A549 (cell line): ENCODE measurements at regions not wholly inside any gene's neighbourhood (a gene's known extent, or its start where the extent isn't known, plus 50 kb on each side); places are given as distances from the start of the nearest gene placed in this dataset.
A peak's percentile ranks its signal among the peaks of the same experiment; 100 is the strongest.

Source experiments
- ATAC-seq, 2 experiments: fragments of 200-7000 bp in 1 of 2; fragments of >200 bp in 1 of 2; cut with Nextera tagmentation in 1 of 2; cut with Tn5 transposase in 1 of 2; 3 replicates each; pipeline versions ENCODE4 v1.8.0 to v1.9.1; 2018 to 2020; ENCODE audit warnings: mild to moderate bottlenecking in 1 of 2, moderate library complexity in 1 of 2
- CTCF ChIA-PET: fragments of 300-600 bp; sonication (Branson Sonifier 250); formaldehyde crosslinking; extraction: SDS; loops from one replicate; lab custom pipeline; 2021; ENCODE audit warnings: antibody characterized with exemption, inconsistent platforms; lab: Yijun Ruan, JAX
- POLR2A ChIA-PET: fragments of 350-600 bp; formaldehyde crosslinking; extraction: SDS; loops from one replicate; lab custom pipeline; 2021; ENCODE audit warnings: antibody characterized with exemption, inconsistent platforms; lab: Yijun Ruan, JAX
- DNase-seq, 2 experiments: peaks; one replicate each; pipeline versions ENCODE4 v3.0.0 to v3.0.0-alpha.2; 2011 to 2016; ENCODE audit warnings: low read depth in 1 of 2, low spot score in 1 of 2
- FAIRE-seq: peaks from 2 replicates; lab custom pipeline; 2011; peaks lifted over from hg19 to GRCh38; lab: Jason Lieb, UNC
- H3K27ac ChIP-seq, 2 experiments: fragments of >200 bp; sonication (Bioruptor Twin); formaldehyde crosslinking; 3 replicates each; pipeline ENCODE4 v1.5.1; 2016 to 2017
- H3K4me1 ChIP-seq: fragments of >200 bp; sonication (Bioruptor Twin); formaldehyde crosslinking; 3 replicates; pipeline ENCODE4 v1.6.1; 2016
- H3K4me2 ChIP-seq: fragments of >200 bp; sonication (Bioruptor Twin); formaldehyde crosslinking; 3 replicates; pipeline ENCODE4 v1.6.1; 2016
- H3K4me3 ChIP-seq: fragments of >200 bp; sonication (Bioruptor Twin); formaldehyde crosslinking; 3 replicates; pipeline ENCODE4 v1.5.1; 2016
- H3K9me3 ChIP-seq: fragments of >200 bp; sonication (Bioruptor Twin); formaldehyde crosslinking; 3 replicates; pipeline ENCODE4 v1.6.1; 2016
- CBX8 ChIP-seq: fragments of 200-600 bp; sonication (generic); IDR thresholded peaks from 2 replicates; pipeline ENCODE4 v1.6.1; 2016
- CHD2 ChIP-seq: fragments of 150-350 bp; IDR thresholded peaks from 2 replicates; pipeline ENCODE4 v1.6.1; 2014; ENCODE audit warnings: low read length; ENCODE audit not compliant: partially characterized antibody
- EHMT2 ChIP-seq: fragments of 200-600 bp; sonication (generic); IDR thresholded peaks from 2 replicates; pipeline ENCODE4 v1.6.1; 2016; ENCODE audit warnings: antibody characterized with exemption, low read depth, mild to moderate bottlenecking, moderate library complexity
- FOSL2 ChIP-seq, 2 experiments: fragments of 450-650 bp in 1 of 2; fragments of >200 bp in 1 of 2; sonication (Bioruptor Twin) in 1 of 2; formaldehyde crosslinking; IDR thresholded peaks; 2 replicates each; pipeline versions ENCODE4 v1.5.0 to v1.6.1; 2016 to 2020; ENCODE audit warnings: mild to moderate bottlenecking in 1 of 2, moderate library complexity in 1 of 2
- FOXS1 ChIP-seq: fragments of 250-450 bp; sonication (Bioruptor Pico); IDR thresholded peaks from 2 replicates; pipeline ENCODE4 v1.5.0; 2020; ENCODE audit warnings: mild to moderate bottlenecking, moderate library complexity
- HDAC2 ChIP-seq: fragments of 200-600 bp; sonication (generic); IDR thresholded peaks from 2 replicates; pipeline ENCODE4 v1.6.1; 2016
- HEYL ChIP-seq: fragments of 250-450 bp; sonication (Bioruptor Pico); IDR thresholded peaks from 2 replicates; pipeline ENCODE4 v1.8.0; 2021; ENCODE audit warnings: mild to moderate bottlenecking, moderate library complexity
- HOXA7 ChIP-seq: fragments of 250-450 bp; sonication (Bioruptor Pico); IDR thresholded peaks from 2 replicates; pipeline ENCODE4 v1.5.0; 2020; ENCODE audit warnings: mild to moderate bottlenecking, moderate library complexity
- JUNB ChIP-seq: fragments of >200 bp; sonication (Bioruptor Twin); formaldehyde crosslinking; IDR thresholded peaks from 2 replicates; pipeline ENCODE4 v1.6.1; 2016
- POLR2A ChIP-seq: IDR thresholded peaks from 2 replicates; pipeline ENCODE4 v1.6.1; 2012; ENCODE audit warnings: mild to moderate bottlenecking, low read length
- RAD21 ChIP-seq, 2 experiments: fragments of >200 bp in 1 of 2; sonication (Bioruptor Twin) in 1 of 2; formaldehyde crosslinking in 1 of 2; IDR thresholded peaks in 1 of 2; conservative IDR thresholded peaks in 1 of 2; 2 replicates in 1 of 2; 3 replicates in 1 of 2; pipeline ENCODE4 v1.6.1; 2012 to 2018; ENCODE audit warnings: inconsistent platforms in 1 of 2
- RCOR1 ChIP-seq: fragments of 150-350 bp; IDR thresholded peaks from 2 replicates; pipeline ENCODE4 v1.6.1; 2014; ENCODE audit warnings: antibody characterized with exemption, low read length, low read depth
- SMC3 ChIP-seq: fragments of >200 bp; sonication (Bioruptor Twin); formaldehyde crosslinking; IDR thresholded peaks from 3 replicates; pipeline ENCODE4 v1.6.1; 2018; ENCODE audit warnings: inconsistent platforms
- SREBF2 ChIP-seq: fragments of 450-650 bp; IDR thresholded peaks from 2 replicates; pipeline ENCODE4 v1.6.1; 2014; ENCODE audit warnings: mild to moderate bottlenecking, moderate library complexity
- ZNF302 ChIP-seq: fragments of 250-450 bp; sonication (Bioruptor Pico); IDR thresholded peaks from 2 replicates; pipeline ENCODE4 v1.9.0; 2021; ENCODE audit warnings: inconsistent platforms, mild to moderate bottlenecking, moderate library complexity
- WGBS: methylation state at CpG from one replicate; pipeline ENCODE4 v1.1.6; 2017; ENCODE audit errors: missing lambda C conversion rate; 5-methylcytosine and 5-hydroxymethylcytosine counted together
- TF ChIP-seq, protein P1 (sequence below): fragments of >200 bp; sonication (Bioruptor Twin); formaldehyde crosslinking; IDR thresholded peaks from 3 replicates; pipeline ENCODE4 v1.6.1; 2016
- TF ChIP-seq, protein P2 (sequence below): fragments of 200-600 bp; sonication (generic); IDR thresholded peaks from 2 replicates; pipeline ENCODE4 v1.6.1; 2016; ENCODE audit warnings: antibody characterized with exemption, mild to moderate bottlenecking, moderate library complexity

DNA sequence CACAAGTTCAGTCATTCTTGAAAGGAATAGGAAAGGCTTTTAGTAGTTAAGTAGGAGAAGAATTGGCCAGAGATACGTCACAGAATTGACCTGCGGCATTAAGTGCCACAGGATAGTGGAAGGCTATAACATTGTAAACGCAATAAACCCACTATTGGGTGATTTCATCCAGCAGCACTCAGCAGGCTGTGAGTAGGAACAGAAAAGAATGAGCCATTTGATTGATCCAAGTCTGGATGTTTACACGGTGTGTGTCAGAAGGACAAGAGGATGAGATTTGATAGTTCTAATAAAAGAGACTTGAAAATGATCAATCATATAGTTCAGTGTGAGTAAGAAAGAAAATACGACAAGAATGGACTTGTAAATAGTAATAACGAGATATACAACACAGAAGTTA, 110.0 kb upstream of the MTAP start:
- DNase-seq (no peak), FAIRE-seq (peak; percentile 73), ATAC-seq (no peak)
- Histone ChIP-seq H3K4me1 (peaks cover 31% of the 10 kb centered on the region), H3K27ac (peak overlapping the region in 1 of 2 experiments; percentile 40; a peak in 1 of 6 replicates), H3K4me2 (no peak overlapping the region), H3K9me3 (0 out of 3 replicates have a peak, but pooled peaks cover 7% of the 10 kb centered on the region), H3K4me3 (no peak overlapping the region)
- 88% methylated on average over 6 of the region's 6 CpGs for WGBS
- TF ChIP-seq ZNF302, result no peak
- TF ChIP-seq CHD2, result no peak
- no peak for TF ChIP-seq EHMT2
- no peak for TF ChIP-seq SMC3
- ChIA-PET CTCF (interaction anchor here (0.9 kb wide), 1 partner anchor 11 kb away, joined by 3 read pairs; no protein-coding TSS in a partner anchor), POLR2A (interaction anchor here (0.6 kb wide), 1 partner anchor 501 kb away, joined by 3 read pairs; no protein-coding TSS in a partner anchor)

DNA sequence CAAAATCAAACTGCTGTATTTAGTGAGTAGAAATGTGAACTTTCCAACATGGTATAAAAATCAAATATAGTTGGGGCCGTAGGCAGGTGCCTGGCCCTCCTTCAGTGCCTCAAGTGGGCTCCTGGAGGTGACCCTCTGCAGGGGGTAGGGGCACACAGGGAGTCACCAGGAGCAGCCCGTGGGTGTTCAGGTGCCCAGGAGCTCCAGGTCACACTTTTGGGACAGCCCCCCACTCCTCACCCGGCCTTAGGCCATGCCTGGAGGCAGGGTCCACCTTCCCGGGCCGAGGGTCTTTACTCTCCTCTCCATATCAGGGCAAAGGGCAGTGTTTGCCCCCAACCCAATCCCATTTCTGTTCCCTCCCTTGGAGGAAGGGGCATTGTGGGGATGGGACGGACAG, 108.0 kb upstream of the MTAP start:
- FAIRE-seq (no peak), ATAC-seq (no peak), DNase-seq (no peak)
- CTCF ChIA-PET, result interaction anchor here (1.3 kb wide), 1 partner anchor 15 kb away, joined by 4 read pairs; no protein-coding TSS in a partner anchor
- peak overlapping the region in 1 of 2 experiments; percentile 31; a peak in 1 of 6 replicates for H3K27ac ChIP-seq
- H3K9me3 ChIP-seq, result 0 out of 3 replicates have a peak, but pooled peaks cover 7% of the 10 kb centered on the region
- peaks cover 17% of the 10 kb centered on the region for H3K4me1 ChIP-seq
- TF ChIP-seq, protein P1, sequence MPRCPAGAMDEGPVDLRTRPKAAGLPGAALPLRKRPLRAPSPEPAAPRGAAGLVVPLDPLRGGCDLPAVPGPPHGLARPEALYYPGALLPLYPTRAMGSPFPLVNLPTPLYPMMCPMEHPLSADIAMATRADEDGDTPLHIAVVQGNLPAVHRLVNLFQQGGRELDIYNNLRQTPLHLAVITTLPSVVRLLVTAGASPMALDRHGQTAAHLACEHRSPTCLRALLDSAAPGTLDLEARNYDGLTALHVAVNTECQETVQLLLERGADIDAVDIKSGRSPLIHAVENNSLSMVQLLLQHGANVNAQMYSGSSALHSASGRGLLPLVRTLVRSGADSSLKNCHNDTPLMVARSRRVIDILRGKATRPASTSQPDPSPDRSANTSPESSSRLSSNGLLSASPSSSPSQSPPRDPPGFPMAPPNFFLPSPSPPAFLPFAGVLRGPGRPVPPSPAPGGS, result no peak
- TF ChIP-seq HOXA7 (no peak), SREBF2 (no peak), RAD21 (conservative IDR thresholded peaks at IDR 0.05 in 1 of 2, IDR thresholded peaks at IDR 0.05 in 1 of 2) (no peak), CBX8 (no peak)
- WGBS, result 75% methylated on average over 5 of the region's 6 CpGs
- no peak overlapping the region for H3K4me2 ChIP-seq
- H3K4me3 ChIP-seq, result no peak overlapping the region
- POLR2A ChIA-PET, result no interaction called here

DNA sequence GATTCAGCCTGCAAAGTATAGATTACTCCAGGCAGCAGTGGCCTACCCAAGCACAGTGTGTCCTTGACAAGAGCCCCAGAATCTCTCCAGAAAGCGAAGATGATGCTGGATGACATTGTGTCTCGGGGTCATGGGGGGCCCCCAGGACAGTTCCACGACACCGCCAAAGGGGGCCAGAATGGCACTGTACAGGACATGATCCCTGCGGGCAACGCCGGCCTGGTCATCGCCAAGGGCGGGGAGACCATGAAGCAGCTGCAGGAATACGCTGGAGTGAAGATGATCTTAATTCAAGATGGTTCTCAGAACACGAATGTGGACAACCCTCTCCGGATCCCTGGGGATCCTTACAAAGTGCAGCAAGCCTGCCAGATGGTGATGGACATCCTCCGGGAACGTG, 107.0 kb upstream of the MTAP start:
- no peak overlapping the region for H3K4me2 ChIP-seq
- TF ChIP-seq HEYL (CRISPR knock-in tag), result no peak
- TF ChIP-seq POLR2A, result no peak
- no peak for TF ChIP-seq HDAC2
- no peak for TF ChIP-seq JUNB
- TF ChIP-seq RCOR1, result no peak
- no peak for TF ChIP-seq FOSL2 (IDR thresholded peaks at IDR 0.05)
- TF ChIP-seq FOSL2 (CRISPR knock-in tag; IDR thresholded peaks at IDR 0.05), result no peak
- TF ChIP-seq, protein P2, sequence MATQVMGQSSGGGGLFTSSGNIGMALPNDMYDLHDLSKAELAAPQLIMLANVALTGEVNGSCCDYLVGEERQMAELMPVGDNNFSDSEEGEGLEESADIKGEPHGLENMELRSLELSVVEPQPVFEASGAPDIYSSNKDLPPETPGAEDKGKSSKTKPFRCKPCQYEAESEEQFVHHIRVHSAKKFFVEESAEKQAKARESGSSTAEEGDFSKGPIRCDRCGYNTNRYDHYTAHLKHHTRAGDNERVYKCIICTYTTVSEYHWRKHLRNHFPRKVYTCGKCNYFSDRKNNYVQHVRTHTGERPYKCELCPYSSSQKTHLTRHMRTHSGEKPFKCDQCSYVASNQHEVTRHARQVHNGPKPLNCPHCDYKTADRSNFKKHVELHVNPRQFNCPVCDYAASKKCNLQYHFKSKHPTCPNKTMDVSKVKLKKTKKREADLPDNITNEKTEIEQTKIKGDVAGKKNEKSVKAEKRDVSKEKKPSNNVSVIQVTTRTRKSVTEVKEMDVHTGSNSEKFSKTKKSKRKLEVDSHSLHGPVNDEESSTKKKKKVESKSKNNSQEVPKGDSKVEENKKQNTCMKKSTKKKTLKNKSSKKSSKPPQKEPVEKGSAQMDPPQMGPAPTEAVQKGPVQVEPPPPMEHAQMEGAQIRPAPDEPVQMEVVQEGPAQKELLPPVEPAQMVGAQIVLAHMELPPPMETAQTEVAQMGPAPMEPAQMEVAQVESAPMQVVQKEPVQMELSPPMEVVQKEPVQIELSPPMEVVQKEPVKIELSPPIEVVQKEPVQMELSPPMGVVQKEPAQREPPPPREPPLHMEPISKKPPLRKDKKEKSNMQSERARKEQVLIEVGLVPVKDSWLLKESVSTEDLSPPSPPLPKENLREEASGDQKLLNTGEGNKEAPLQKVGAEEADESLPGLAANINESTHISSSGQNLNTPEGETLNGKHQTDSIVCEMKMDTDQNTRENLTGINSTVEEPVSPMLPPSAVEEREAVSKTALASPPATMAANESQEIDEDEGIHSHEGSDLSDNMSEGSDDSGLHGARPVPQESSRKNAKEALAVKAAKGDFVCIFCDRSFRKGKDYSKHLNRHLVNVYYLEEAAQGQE, result no peak
- TF ChIP-seq FOXS1 (CRISPR knock-in tag), result no peak
- 0 out of 3 replicates have a peak, but pooled peaks cover 7% of the 10 kb centered on the region for H3K9me3 ChIP-seq
- no peak overlapping the region for H3K4me3 ChIP-seq
- no peak; a peak in 1 of 6 replicates for ATAC-seq
- ChIA-PET CTCF (no interaction called here), POLR2A (no interaction called here)
- WGBS, result 91% methylated on average over 14 of the region's 14 CpGs
- peaks cover 7% of the 10 kb centered on the region for H3K4me1 ChIP-seq
- DNase-seq, result no peak
- FAIRE-seq, result no peak
- no peak overlapping the region; a peak in 1 of 6 replicates for H3K27ac ChIP-seq
